Hepatocyte (in vitro differentiated cells): ENCODE measurements at regions not wholly inside any gene's neighbourhood (a gene's known extent, or its start where the extent isn't known, plus 50 kb on each side); places are given as distances from the start of the nearest gene placed in this dataset.

Experiments used
- CTCF ChIP-seq: fragments of 200-600 bp; sonication (generic); IDR thresholded peaks from 2 replicates; pipeline ENCODE4 v1.5.1; 2016; ENCODE audit warnings: antibody characterized with exemption, mild to moderate bottlenecking; ENCODE audit not compliant: poor library complexity
- EZH2 ChIP-seq: fragments of 200-600 bp; sonication (generic); IDR thresholded peaks from 2 replicates; pipeline ENCODE4 v1.6.1; 2016; ENCODE audit warnings: antibody characterized with exemption, mild to moderate bottlenecking, borderline replicate concordance

- TF ChIP-seq EZH2 (no peak), CTCF (no peak)
Observed at GRCh38 chr18:5091741-5092140, 105.3 kb downstream of the AKAIN1 start.
